Endothelial cell of umbilical vein (primary cell): ENCODE measurements at regions not wholly inside any gene's neighbourhood (a gene's known extent, or its start where the extent isn't known, plus 50 kb on each side); places are given as distances from the start of the nearest gene placed in this dataset.

Source experiments
- CTCF ChIP-seq, 2 donors: IDR thresholded peaks; 1 replicate in 1 of 2; 2 replicates in 1 of 2; pipeline ENCODE4 v1.5.1; 2011; ENCODE audit warnings: low read length in 2 of 2, mild to moderate bottlenecking in 2 of 2, moderate library complexity in 2 of 2, control low read depth in 1 of 2, inconsistent platforms in 1 of 2, low read depth in 1 of 2; ENCODE audit not compliant: insufficient read depth in 1 of 2; ENCODE audit errors: extremely low read depth in 1 of 2
- EZH2 ChIP-seq: IDR thresholded peaks from 2 replicates; pipeline ENCODE4 v1.6.1; 2012; ENCODE audit warnings: borderline replicate concordance, low read depth, mild to moderate bottlenecking, moderate library complexity, low read length, inconsistent platforms; ENCODE audit not compliant: severe bottlenecking
- JUN ChIP-seq: IDR thresholded peaks from 2 replicates; pipeline ENCODE4 v1.6.1; 2011; ENCODE audit warnings: borderline replicate concordance, low read depth; ENCODE audit not compliant: insufficient read length, insufficient read depth
- POLR2A ChIP-seq: IDR thresholded peaks from 2 replicates; pipeline ENCODE4 v1.6.1; 2012; ENCODE audit warnings: low read depth, mild to moderate bottlenecking, control low read depth, low read length
- TF ChIP-seq, protein P1 (sequence below): IDR thresholded peaks from 2 replicates; pipeline ENCODE4 v1.6.1; 2011; ENCODE audit not compliant: insufficient read depth, insufficient read length

- TF ChIP-seq CTCF (IDR thresholded peaks at IDR 0.05; ENCODE audit: extremely low read depth in 1 of 2, insufficient read depth in 1 of 2, low read depth in 1 of 2, low read length in 2 of 2), result no peak
- no peak for TF ChIP-seq EZH2
- no peak for TF ChIP-seq JUN
- TF ChIP-seq POLR2A, result no peak
- TF ChIP-seq, protein P1, sequence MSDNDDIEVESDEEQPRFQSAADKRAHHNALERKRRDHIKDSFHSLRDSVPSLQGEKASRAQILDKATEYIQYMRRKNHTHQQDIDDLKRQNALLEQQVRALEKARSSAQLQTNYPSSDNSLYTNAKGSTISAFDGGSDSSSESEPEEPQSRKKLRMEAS, result no peak
These were observed 52.3 kb upstream of the FAM9C start for GRCh38 chrX:13096728-13097127.
